Cardiac fibroblast (primary cell): ENCODE measurements at regions not wholly inside any gene's neighbourhood (a gene's known extent, or its start where the extent isn't known, plus 50 kb on each side); places are given as distances from the start of the nearest gene placed in this dataset.

Experiments
- DNase-seq, 2 donors: peaks; one replicate each; pipeline versions ENCODE4 v3.0.0 to v3.0.0-alpha.2; 2010; ENCODE audit warnings: low read depth in 2 of 2
- H3K4me3 ChIP-seq, 2 donors: replicated peaks in 1 of 2; 1 replicate in 1 of 2; 2 replicates in 1 of 2; pipeline ENCODE4 v1.5.1; 2011; ENCODE audit warnings: low read depth in 2 of 2, low read length in 2 of 2, mild to moderate bottlenecking in 2 of 2, moderate library complexity in 1 of 2
- CTCF ChIP-seq: IDR thresholded peaks from one replicate; pipeline ENCODE4 v1.5.1; 2011; ENCODE audit warnings: low read depth, mild to moderate bottlenecking, low read length, inconsistent platforms

GRCh38 chr5:107121793-107122519, 548.8 kb downstream of the EFNA5 start:
- H3K4me3 ChIP-seq: no peak overlapping the region
- DNase-seq: peak in 1 of 2 donors; percentile 10
- no peak for TF ChIP-seq CTCF

- no peak for TF ChIP-seq CTCF
- no peak overlapping the region for H3K4me3 ChIP-seq
- DNase-seq: no peak
Observed at GRCh38 chr5:107119656-107120055, 551.1 kb downstream of the EFNA5 start.

GRCh38 chr5:107118184-107119019, 552.3 kb downstream of the EFNA5 start:
- no peak for DNase-seq
- no peak for TF ChIP-seq CTCF
- H3K4me3 ChIP-seq: no peak overlapping the region

GRCh38 chr5:107112216-107112615, 558.5 kb downstream of the EFNA5 start:
- TF ChIP-seq CTCF: no peak
- H3K4me3 ChIP-seq: no peak overlapping the region
- DNase-seq: peak in 1 of 2 donors; percentile 27

- H3K4me3 ChIP-seq: no peak overlapping the region
- peak; percentile 8 to 20 for DNase-seq
- TF ChIP-seq CTCF: no peak
Observed at GRCh38 chr5:107104040-107104995, 566.4 kb downstream of the EFNA5 start.

GRCh38 chr5:107103522-107103921, 567.2 kb downstream of the EFNA5 start:
- H3K4me3 ChIP-seq: no peak overlapping the region
- no peak for TF ChIP-seq CTCF
- DNase-seq: no peak
